ENCODE measurements at regions not wholly inside any gene's neighbourhood (a gene's known extent, or its start where the extent isn't known, plus 50 kb on each side); places are given as distances from the start of the nearest gene placed in this dataset.

- TF ChIP-seq NRF1 (IDR thresholded peaks at IDR 0.05; ENCODE audit: low read depth, low read length) (no peak), POLR2AphosphoS5 (IDR thresholded peaks at IDR 0.05; ENCODE audit: low read depth, low read length) (no peak), FOSL2 (IDR thresholded peaks at IDR 0.05; ENCODE audit: borderline replicate concordance, low read depth) (no peak)
Observed at GRCh38 chr7:17463511-17464085, 165.1 kb downstream of the AHR start (continued).

GRCh38 chr7:17466216-17466615 lies 167.8 kb downstream of the AHR start:
- Histone ChIP-seq H3F3A (replicated peaks; ENCODE audit: insufficient read depth) (no peaks in the 10 kb centered on the region), H3K4me1 (ENCODE audit: control insufficient read depth in 1 of 2, insufficient read depth in 2 of 2, low read depth in 1 of 2, low read length in 1 of 2) (no peaks in the 10 kb centered on the region), H3K79me2 (ENCODE audit: insufficient read depth) (no peaks in the 10 kb centered on the region), H4K20me1 (ENCODE audit: insufficient read depth) (no peaks in the 10 kb centered on the region), H3K4me3 (ENCODE audit: low read depth in 2 of 2, low read length in 1 of 2) (no peak overlapping the region), H3K9me3 (no peaks in the 10 kb centered on the region), H3K4me2 (no peak overlapping the region), H2AFZ (ENCODE audit: low read depth) (no peak overlapping the region), H3K36me3 (replicated peaks in 1 of 2; ENCODE audit: control insufficient read depth in 1 of 2, insufficient read depth in 2 of 2, low read length in 1 of 2) (no peaks in the 10 kb centered on the region), H3K27me3 (ENCODE audit: insufficient read depth) (peaks cover 14% of the 10 kb centered on the region; the same call in 1 of the 2 replicates), H3K9me2 (no peaks in the 10 kb centered on the region), H3K27ac (ENCODE audit: low read depth in 2 of 2, low read length in 1 of 2) (no peak overlapping the region), H3K9ac (no peak overlapping the region)
- DNase-seq: no peak
- ChIA-PET CTCF (no interaction called here), POLR2A (no interaction called here)
- TF ChIP-seq USF2 (IDR thresholded peaks at IDR 0.05; ENCODE audit: borderline replicate concordance, low read depth, low read length) (no peak), RFX5 (IDR thresholded peaks at IDR 0.05; ENCODE audit: low read length) (no peak), RXRA (IDR thresholded peaks at IDR 0.05; ENCODE audit: borderline replicate concordance, low read depth) (no peak), MAX (IDR thresholded peaks at IDR 0.05; ENCODE audit: low read depth) (no peak), CTCF (IDR thresholded peaks at IDR 0.05) (no peak), FOSL2 (IDR thresholded peaks at IDR 0.05; ENCODE audit: borderline replicate concordance, low read depth) (no peak), TCF12 (IDR thresholded peaks at IDR 0.05) (no peak), FOXM1 (IDR thresholded peaks at IDR 0.05; ENCODE audit: low read depth) (no peak), ELF1 (IDR thresholded peaks at IDR 0.05) (no peak)
- WGBS (ENCODE audit: low lambda C conversion rate): 8% methylated on average over 7 of the region's 7 CpGs

- Histone ChIP-seq H3K4me2 (no peak overlapping the region), H3K9me3 (no peaks in the 10 kb centered on the region), H3K36me3 (replicated peaks in 1 of 2; ENCODE audit: control insufficient read depth in 1 of 2, insufficient read depth in 2 of 2, low read length in 1 of 2) (no peaks in the 10 kb centered on the region), H3K27ac (ENCODE audit: low read depth in 2 of 2, low read length in 1 of 2) (no peak overlapping the region), H2AFZ (ENCODE audit: low read depth) (no peak overlapping the region), H3K4me3 (ENCODE audit: low read depth in 2 of 2, low read length in 1 of 2) (no peak overlapping the region), H3K79me2 (ENCODE audit: insufficient read depth) (no peaks in the 10 kb centered on the region), H3K27me3 (ENCODE audit: insufficient read depth) (peaks cover 14% of the 10 kb centered on the region; the same call in 1 of the 2 replicates), H3K9ac (no peak overlapping the region), H3F3A (replicated peaks; ENCODE audit: insufficient read depth) (no peaks in the 10 kb centered on the region), H4K20me1 (ENCODE audit: insufficient read depth) (no peaks in the 10 kb centered on the region), H3K4me1 (ENCODE audit: control insufficient read depth in 1 of 2, insufficient read depth in 2 of 2, low read depth in 1 of 2, low read length in 1 of 2) (no peaks in the 10 kb centered on the region), H3K9me2 (no peaks in the 10 kb centered on the region)
- CTCF ChIA-PET: no interaction called here
- POLR2A ChIA-PET: no interaction called here
- DNase-seq: no peak
- WGBS (ENCODE audit: low lambda C conversion rate): 16% methylated on average over 6 of the region's 6 CpGs
- no peak for TF ChIP-seq SMC3 (IDR thresholded peaks at IDR 0.05; ENCODE audit: low read depth, low read length)
- no peak for TF ChIP-seq RFX5 (IDR thresholded peaks at IDR 0.05; ENCODE audit: low read length)
- TF ChIP-seq IRF3 (IDR thresholded peaks at IDR 0.05; ENCODE audit: low read depth, low read length): no peak
- TF ChIP-seq PBX3 (IDR thresholded peaks at IDR 0.05): no peak
- TF ChIP-seq NFIC (IDR thresholded peaks at IDR 0.05; ENCODE audit: borderline replicate concordance): no peak
- TF ChIP-seq ELF1 (IDR thresholded peaks at IDR 0.05): no peak
- TF ChIP-seq FOXM1 (IDR thresholded peaks at IDR 0.05; ENCODE audit: low read depth): no peak
- TF ChIP-seq CHD2 (IDR thresholded peaks at IDR 0.05; ENCODE audit: low read length, partially characterized antibody): no peak
- no peak for TF ChIP-seq TAF1 (IDR thresholded peaks at IDR 0.05; ENCODE audit: borderline replicate concordance, low read depth, low read length)
- no peak for TF ChIP-seq GABPA (IDR thresholded peaks at IDR 0.05; ENCODE audit: low read depth)
- no peak for TF ChIP-seq MEF2A (IDR thresholded peaks at IDR 0.05; ENCODE audit: borderline replicate concordance, low read depth)
- no peak for TF ChIP-seq FOSL2 (IDR thresholded peaks at IDR 0.05; ENCODE audit: borderline replicate concordance, low read depth)
- TF ChIP-seq EP300 (IDR thresholded peaks at IDR 0.05; ENCODE audit: borderline replicate concordance in 1 of 2, low read depth in 1 of 2, low read length in 1 of 2): no peak
- TF ChIP-seq POLR2AphosphoS5 (IDR thresholded peaks at IDR 0.05; ENCODE audit: low read depth, low read length): no peak
- no peak for TF ChIP-seq EZH2phosphoT487 (IDR thresholded peaks at IDR 0.05; ENCODE audit: borderline replicate concordance, low read depth)
Observed at GRCh38 chr7:17467386-17467945, 169.0 kb downstream of the AHR start.

All from SK-N-SH (cell line).